ENCODE measurements at regions not wholly inside any gene's neighbourhood (a gene's known extent, or its start where the extent isn't known, plus 50 kb on each side); places are given as distances from the start of the nearest gene placed in this dataset.
"Not testable (repeated sequence)": the region's sequence is repeated elsewhere in the genome, so short reads cannot be mapped to it uniquely, and the experiment has no call there.

DNA sequence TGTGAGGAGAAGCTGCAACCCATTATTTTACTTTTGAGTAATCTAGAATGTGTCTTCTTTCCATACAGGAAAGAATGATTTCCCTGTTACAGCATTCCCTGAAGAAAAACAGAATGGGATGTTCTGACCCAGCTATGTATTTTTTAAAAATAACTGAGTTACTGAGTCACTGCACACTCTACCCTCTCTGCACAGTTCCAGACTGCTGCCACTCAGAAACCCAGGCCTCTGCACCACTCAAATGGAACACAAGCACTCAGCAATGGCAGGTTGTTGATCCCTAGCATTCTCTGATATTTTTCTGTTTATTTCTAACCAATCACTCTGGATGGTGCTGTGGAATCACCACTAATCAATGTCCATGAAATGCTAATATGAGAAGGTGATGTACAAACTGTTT, 1300.0 kb upstream of the FAM98A start:
- DNase-seq: no peak

- DNase-seq: no peak
These were observed 1293.7 kb upstream of the FAM98A start for GRCh38 chr2:34892766-34893165.

GRCh38 chr2:34892256-34892655, 1293.2 kb upstream of the FAM98A start:
- DNase-seq: no peak

DNA sequence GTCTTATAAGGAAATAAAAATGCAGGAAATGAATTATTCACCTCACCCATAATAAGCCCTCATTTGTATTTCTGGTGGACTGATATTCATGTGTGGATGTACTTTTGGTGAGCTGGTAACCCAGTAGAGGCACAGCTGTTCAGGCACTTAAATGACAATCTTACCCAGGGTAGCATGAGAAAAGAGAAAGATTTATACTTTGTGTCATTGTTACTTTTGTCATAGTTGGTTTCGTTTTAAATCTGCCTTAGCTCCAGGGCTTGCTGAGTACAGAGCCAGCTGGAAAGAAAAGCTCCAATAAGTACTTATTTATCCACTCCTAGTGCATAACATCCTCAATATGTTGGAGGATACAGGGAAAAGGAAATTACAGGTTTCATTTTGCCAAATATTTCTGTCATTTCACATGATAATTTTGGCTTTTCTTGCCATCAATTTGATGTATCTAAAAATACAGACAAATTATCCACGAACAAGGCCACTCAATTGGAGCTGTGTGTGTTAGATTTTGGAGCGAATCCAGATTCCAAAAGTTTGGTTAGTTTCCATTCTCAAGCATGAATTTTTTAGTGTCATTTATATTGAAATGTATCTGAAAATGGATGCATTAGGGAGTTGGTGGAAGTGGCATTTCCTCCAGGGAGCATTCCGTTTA, 1276.1 kb upstream of the FAM98A start:
- DNase-seq: no peak

- no peak for DNase-seq
These were observed 1254.5 kb upstream of the FAM98A start for GRCh38 chr2:34853646-34854045.

DNA sequence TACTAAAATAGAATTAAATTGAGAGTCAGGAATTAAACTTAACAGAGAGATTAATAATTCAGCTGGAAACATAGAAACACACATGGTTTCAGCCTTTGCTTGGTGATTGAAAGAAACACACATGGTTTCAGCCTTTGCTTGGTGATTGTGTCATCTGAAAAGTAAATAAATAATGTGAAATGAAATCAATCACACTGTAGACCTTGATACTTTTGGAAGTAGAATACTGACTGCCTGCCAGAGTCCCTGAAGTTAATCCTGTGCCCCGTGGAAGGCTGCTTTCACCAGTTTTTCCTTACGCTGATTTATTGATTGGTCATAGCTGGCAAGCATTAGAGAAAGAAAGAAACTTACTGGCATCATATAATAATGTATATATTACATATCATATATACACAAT, 1252.7 kb upstream of the FAM98A start:
- DNase-seq: no peak

DNA sequence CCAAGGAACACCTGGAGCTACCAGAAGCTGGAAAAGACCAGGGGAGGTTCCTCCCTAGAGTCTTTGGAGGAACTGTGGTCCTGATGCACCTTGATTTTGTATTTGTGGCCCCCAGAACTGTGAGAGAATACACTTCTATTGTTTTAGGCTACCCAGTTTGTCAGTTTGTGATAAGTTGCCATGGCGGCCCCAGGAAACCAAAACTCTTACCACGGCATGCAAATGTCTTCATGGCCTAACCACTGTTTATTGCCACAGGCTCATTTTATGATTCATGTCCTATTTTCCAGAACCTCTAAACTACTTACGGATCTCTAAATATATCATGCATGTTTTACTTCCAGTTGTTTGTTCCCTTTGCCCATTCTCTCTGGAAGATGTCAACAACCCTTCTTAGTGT, 1250.7 kb upstream of the FAM98A start:
- DNase-seq: no peak

DNA sequence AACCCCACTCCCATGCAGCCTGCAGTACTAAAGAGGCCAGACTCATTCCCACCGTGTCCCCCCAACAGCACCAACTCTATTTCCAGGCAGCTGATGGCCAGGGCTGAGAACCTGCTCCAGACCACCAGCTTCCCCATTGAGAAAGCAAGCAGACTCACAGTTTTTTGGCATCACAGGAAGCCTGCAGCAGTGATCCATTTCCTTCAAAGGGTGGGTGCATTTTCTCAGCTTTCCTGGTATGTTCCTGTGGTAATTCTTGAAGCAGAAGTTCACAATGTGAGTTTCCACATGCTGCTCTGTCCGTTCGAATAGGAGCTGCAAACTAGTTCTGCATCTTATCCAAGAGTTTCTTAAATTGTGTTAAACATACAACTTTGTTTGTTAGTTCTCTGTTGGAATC, 1249.6 kb upstream of the FAM98A start:
- DNase-seq: no peak

DNA sequence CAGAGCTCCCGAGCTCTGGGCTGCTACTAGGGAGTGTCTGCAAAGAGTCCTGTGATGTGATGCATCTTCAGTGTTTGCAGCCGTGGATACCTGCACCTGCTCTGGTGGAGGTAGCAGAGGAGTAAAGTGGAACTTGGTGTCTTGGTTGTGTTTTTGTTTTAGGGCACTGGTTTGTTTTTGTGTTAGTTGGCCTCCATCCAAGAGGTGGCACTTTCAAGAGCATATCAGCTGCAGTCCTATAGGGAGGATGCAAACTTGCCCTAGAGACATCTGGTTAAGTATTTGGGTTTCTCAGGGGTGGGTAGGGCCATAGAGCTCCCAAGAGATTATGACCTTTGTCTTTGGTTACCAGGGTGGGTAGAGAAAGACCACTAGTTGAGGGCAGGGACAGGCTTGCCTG, 1249.0 kb upstream of the FAM98A start:
- no peak for DNase-seq

DNA sequence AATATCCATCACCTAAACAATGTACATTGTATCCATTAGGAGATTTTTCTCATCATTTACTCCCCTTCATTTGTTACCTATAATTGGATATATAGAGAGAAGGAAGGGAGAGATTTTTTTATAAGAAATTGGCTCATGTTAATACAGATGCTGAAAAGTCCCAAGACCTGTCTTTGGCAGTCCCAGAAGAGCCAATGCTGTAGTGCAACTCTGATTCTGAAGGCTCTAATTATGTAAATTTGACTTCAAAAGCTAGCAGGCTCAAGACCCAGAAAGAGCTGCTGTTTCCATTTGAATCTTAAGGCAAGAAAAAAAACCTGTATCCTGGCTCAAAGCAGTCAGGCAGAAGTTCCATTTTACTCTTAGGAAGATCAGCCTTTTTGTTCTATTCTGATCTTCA, 1245.5 kb upstream of the FAM98A start:
- DNase-seq: no peak

DNA sequence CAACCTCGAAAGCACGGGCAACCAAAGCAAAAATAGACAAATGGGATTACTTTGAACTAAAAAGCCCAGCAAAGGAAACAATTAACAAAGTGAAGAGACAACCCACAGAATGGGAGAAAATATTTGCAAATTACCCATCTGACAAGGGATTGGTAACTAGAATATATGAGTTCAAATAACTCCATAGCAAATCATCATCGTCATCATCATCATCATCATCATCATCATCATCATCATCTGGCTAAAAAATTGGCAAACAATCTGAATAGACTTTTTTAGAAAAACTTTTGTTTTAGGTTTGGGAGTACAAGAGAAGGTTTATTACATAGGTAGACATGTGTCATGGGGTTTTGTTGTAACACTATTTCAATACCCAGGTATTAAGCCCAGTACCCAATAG, 1239.3 kb upstream of the FAM98A start:
- DNase-seq: no peak

DNA sequence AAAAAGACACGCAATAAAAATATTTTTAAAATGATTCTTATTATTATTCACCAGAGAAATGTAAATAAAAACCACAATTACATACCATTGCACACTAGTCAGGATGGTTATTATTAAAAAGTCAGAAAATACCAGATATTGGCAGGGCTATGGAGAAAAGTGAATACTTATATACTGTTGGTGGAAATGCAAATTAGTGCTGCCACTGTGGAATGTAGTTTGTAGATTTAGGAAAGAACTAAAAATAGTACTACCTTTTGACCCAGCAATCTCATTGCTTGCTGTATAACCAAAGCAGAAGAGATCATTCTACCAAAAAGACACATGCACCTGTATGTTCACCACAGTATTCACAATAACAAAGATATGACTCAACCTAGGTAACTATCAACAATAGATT, 1237.3 kb upstream of the FAM98A start:
- no peak for DNase-seq

DNA sequence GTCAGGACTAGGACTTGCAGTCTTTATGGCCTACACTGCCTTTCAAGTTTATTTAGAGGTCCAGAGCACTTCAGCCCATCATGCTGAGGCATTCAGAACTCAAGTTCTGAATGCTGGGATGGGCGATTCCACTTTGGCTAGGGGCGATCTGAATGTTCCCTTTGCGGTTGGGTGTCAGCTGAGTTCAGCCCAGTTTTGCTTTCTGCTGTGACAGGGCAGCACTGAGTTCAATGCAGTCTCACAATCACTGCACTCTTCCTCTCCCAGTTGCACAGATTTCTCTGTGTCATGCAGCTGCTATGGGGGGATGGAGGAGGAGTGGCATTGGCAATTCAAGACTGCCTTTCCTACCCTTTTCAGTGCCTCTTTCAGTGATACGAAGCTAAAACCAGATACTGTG, 1232.0 kb upstream of the FAM98A start:
- DNase-seq: no peak

GRCh38 chr2:34828481-34828880, 1229.4 kb upstream of the FAM98A start:
- no peak for DNase-seq

GRCh38 chr2:34827398-34827797, 1228.3 kb upstream of the FAM98A start:
- DNase-seq: no peak

DNA sequence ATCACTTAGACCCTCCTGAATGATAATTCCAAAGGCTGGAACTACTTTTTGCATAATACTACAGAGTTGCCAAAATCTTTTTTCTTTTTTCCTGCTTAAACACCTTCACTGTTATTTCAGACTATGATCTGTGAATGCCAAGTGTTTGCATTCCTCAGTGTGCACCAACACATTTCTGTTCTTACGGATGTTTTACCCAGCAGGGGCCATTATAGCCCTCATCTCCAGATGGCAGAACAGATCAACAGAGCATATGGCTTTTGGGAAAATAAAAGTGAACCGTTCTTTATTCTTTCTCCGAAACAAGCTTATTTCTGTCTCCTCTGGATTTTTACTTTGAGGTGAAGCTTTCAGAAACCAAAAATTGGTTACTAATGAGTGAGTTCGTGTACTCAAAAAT, 1226.6 kb upstream of the FAM98A start:
- no peak for DNase-seq

DNA sequence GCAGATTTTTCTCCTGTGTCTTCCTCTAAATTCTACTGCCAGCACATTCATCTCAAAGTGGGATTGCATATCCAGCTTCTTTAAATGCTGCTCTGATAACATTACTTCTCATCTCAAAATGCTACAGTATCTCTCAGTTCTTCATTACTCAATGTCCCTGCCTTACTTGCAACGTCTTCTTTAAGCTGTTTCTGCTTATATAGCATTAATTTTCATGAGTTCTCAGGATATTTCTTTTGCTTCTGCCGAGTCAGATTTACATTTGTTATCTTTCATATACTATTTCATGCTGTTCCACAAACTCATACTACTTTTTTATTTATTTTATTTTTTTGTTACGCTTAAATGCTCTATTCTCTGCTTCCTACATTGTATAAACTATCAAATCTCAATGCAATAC, 1223.5 kb upstream of the FAM98A start:
- no peak for DNase-seq

DNA sequence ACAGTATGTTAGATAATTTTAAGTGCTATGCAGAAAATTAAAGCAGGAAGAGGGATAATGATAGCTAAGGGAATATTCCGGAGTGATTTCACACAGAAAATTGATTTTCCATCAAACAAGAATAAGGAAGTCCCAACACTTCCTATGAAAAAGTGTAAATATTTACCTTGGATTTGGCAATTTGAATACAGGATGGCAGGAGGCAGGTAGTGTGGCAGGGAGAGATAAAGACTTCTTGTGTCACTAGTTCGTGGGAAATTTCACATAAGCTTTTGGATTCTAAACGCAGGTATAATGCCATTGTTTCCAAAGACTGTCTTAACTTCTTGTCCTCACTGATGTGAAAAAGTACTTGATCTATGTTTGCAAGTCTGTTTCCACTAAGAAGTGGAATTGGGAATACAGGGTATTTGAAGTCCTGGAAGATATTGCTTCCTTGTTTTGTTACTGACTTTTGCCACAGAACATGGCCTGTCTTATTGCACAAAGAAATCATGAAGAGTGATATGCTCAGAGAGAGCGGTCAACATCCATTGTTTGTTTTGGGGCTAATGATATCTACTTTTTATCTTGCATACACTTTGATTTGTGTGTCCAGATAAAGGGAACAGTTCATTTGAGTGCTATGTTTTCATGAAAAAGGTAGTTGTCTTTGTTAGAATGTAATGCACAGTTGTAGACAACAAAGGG, 1216.1 kb upstream of the FAM98A start:
- DNase-seq: no peak

DNA sequence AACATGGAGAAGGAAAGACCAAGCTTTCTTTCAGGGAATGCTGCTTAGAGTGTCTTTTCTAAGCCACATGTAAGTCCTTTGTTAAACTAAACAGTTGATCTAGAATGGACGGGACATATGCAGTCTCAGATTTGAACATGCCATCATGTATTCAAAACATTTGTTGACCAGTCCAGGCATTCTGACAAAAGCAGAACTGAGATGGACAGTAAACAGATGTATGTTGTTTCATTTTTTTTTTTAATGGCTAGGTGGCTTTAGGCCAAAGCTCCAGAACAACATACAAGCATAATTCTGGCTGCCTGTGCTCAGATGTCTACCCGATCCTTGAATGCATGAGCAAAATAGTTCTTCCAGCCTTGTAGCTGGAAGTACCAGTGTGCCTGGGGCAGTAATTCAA, 1211.4 kb upstream of the FAM98A start:
- DNase-seq: no peak

DNA sequence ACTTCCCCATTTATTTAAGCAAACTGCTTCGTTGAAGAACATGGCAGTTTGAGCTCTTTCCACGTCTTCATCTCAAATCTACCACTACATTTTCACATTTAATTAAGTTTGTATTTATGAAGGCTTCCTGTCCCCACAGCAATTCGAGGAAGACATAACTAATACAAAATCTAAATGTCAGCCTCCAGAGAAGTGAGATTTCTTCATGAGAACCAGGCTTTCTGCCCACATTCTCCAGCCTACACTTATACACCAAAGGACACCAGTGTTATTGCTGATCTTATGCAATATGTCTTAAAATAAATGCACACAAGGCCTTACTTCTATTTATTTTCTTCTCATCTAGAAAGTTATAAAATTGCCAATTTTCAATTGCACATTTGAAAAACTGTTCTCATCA, 1209.3 kb upstream of the FAM98A start:
- no peak for DNase-seq

DNA sequence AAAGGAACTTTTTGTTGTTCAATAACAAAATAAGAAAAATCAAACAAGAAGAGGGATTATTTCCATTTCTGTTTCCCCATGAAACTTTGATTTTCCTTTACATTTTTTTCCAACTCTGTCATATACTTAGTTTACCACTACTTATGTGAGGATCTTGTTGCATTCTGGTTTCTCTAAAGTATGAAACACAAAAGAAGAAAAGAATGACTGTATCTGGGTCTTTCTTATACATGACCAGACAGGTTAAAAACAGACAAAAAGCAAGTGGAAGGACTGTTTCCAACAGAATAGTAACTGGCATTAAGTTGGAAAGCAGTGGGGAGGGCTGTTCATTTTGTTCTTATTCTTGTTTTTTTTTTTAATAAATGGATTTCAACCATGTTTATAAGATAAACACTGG, 1207.8 kb upstream of the FAM98A start:
- no peak for DNase-seq

- DNase-seq: no peak
These were observed 1207.3 kb upstream of the FAM98A start for GRCh38 chr2:34806396-34806795.

DNA sequence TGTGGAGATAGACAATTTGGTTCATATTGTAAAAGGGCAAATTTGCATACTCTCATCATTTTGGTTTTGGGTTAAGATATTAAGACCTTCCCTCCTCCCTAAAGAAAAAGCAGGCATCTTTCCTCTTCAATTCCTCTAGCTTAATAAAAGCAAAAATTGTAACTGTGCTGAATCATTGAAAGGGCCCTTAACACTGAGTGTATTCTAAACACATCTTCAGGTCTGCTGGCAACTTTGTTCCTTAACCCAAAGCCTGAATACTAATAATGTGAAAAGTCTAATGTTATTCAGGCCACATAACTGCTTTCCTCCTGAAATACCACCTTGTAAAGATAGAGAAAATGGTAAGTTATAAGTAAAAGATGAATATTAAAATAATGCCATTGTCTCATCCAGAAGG, 1200.5 kb upstream of the FAM98A start:
- no peak for DNase-seq

GRCh38 chr2:34795586-34795985, 1196.5 kb upstream of the FAM98A start:
- not testable (repeated sequence) for DNase-seq

DNA sequence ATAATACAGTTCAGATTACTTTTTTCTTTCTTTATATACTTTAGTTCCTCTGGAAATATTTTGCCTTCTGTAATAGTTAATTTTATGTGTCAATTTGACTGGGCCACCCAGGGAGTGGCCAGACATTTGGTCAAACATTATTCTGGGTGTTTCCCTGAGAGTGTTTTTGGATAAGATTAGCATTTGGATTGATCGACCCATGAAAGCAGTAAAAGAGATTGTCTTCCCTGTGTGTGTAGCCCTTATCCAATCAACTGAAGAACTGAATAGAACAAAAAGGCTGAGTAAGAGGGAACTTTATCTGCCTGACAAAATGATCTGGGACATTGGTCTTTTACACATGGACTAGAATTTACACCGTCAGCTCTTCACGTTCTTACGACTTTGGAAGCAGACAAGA, 1190.1 kb upstream of the FAM98A start:
- DNase-seq: no peak
